HG02885 (cell line): ENCODE measurements at regions not wholly inside any gene's neighbourhood (a gene's known extent, or its start where the extent isn't known, plus 50 kb on each side); places are given as distances from the start of the nearest gene placed in this dataset.

ENCODE experiments used
- ATAC-seq: cut with Tn5 transposase; IDR thresholded peaks from one replicate; pipeline ENCODE4 v1.9.1; 2021; ENCODE audit warnings: mild to moderate bottlenecking; ENCODE audit not compliant: unreplicated experiment, poor library complexity

DNA sequence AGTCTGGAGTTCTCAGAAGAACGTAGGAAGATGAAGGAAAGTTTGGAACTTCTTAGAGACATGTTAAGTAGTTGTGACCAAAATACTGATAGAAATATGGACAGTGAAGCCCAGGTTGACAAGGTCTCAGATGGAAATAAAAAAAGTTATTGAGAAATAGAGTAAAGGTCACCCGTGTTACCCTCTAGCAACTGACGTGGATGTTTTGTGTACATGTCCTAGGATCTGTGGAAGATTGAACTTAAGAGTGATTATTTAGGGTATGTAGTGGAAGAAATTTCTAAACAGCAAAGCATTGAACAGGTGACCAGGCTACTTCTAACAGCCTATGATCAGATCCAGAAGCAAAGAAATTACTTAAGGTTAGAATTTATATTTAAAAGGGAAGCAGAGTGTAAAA, 1020.4 kb downstream of the FSTL5 start:
- ATAC-seq: no peak

GRCh38 chr4:161134795-161135194, 1029.0 kb downstream of the FSTL5 start:
- ATAC-seq: no peak

DNA sequence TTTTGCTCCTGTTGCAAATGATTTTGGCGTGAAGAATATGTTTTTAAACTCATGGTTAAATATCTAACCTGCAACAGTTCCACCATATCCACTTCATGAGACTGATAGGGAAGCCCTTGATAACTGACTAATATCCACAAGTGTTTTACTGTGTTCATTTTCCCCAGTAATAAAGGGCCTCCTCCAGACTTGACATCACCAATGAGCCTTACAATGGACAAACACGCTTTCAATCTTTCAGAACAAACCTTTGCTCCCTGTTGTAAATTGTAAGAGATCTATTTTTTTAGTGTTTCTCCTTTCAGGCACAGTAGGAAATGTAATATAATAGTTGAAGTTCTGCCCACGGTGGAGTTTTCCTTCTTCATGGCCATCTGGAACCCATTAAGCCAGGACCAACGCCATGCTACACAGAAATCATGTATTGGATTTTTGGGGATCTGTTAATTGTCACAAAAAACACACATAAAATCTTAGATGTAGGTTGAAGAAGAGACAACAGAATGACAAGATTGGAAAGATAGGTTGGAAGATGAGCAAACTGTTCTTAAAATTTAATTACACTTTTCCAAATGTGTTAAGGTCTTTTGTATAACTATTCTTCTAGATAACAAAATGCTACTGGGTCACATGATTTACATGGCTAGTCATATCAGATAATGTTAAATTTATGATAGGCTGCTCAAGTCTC, 1030.1 kb downstream of the FSTL5 start:
- ATAC-seq: no peak

- no peak for ATAC-seq
Observed at GRCh38 chr4:161132715-161133425, 1030.9 kb downstream of the FSTL5 start.

DNA sequence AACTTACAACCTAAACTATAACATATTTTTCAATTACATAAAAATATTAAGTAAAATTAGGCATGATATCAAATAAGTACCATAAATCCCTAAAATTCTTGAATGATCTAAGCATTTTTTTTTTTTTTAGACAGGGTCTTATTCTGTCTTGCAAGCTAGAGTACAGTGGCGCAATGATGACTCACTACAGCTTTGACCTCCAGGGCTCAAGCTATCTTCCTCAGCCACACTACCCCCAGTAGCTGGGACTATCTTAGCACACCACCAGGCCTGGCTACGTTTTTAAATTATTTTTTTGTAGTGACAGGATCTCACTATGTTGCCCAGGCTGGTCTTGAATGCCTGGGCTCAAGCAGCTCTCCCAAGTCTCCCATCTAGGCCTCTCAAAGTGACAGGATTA, 1042.3 kb downstream of the FSTL5 start:
- ATAC-seq: no peak

- no peak for ATAC-seq
Observed at GRCh38 chr4:161101881-161102280, 1061.9 kb downstream of the FSTL5 start.

DNA sequence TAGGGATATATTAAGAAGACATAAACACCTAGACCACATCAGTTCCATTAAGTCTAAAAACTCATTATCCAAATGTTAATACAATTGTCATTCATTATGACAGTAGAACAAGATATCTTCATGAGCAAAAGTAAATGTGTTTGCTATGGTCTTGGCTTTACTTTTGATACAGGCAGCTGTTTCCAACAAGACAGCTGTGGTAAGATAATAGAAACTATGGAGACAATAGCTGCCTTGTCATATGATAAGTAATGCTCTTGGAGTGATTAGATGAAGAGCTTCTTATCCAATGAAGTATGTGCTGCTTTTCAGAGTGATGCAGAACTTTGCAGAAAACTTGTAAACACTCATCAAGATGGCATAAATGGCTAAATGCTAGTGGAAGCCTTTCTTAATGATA, 1066.0 kb downstream of the FSTL5 start:
- no peak for ATAC-seq

DNA sequence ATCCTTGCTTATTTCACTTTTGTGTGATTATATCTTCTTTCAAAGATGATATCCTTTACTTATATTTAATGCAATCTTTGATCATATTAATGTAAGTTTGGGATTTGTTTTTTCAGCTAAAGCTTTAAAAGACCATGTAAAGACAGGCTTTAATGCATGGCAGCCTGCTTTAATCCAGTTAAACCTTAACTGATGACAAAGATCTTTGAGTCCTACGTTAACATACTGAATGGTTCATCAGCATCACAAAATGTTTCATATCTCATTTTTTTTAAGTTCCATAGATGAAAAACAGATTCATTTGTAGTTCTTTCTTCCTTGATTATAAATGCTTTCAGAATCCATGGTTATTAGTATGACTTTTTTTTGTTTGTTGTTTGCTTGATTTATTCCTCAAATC, 1102.8 kb downstream of the FSTL5 start:
- ATAC-seq: no peak
